OCI-LY3 (cell line): ENCODE measurements at regions not wholly inside any gene's neighbourhood (a gene's known extent, or its start where the extent isn't known, plus 50 kb on each side); places are given as distances from the start of the nearest gene placed in this dataset.

Source experiments
- CTCF ChIP-seq: fragments of 200-600, 300-600 bp; sonication (generic); IDR thresholded peaks from 2 replicates; pipeline ENCODE4 v1.5.1; 2014; ENCODE audit warnings: antibody characterized with exemption, low read length, low read depth
- EZH2phosphoT487 ChIP-seq: fragments of 200-600 bp; shearing (Covaris generic); IDR thresholded peaks from 2 replicates; pipeline ENCODE4 v1.6.1; 2018; ENCODE audit warnings: antibody characterized with exemption, mixed run types, low read depth

GRCh38 chr10:125256026-125256425 lies 95.7 kb upstream of the CTBP2 start:
- TF ChIP-seq CTCF, result no peak
- no peak for TF ChIP-seq EZH2phosphoT487
